H1 (cell line): ENCODE measurements at regions not wholly inside any gene's neighbourhood (a gene's known extent, or its start where the extent isn't known, plus 50 kb on each side); places are given as distances from the start of the nearest gene placed in this dataset.

Experiments used
- BRCA1 ChIP-seq: IDR thresholded peaks from 2 replicates; pipeline ENCODE4 v1.6.1; 2012; ENCODE audit warnings: low read depth, low read length, improper control_type of control experiment
- CEBPB ChIP-seq: IDR thresholded peaks from 2 replicates; pipeline ENCODE4 v1.6.1; 2012; ENCODE audit warnings: low read depth, low read length
- CHD7 ChIP-seq: fragments of 300-600 bp; sonication (generic); IDR thresholded peaks from 2 replicates; pipeline ENCODE4 v1.7.1; 2012; ENCODE audit warnings: low read length, moderate library complexity, mild to moderate bottlenecking, inconsistent platforms; ENCODE audit not compliant: insufficient replicate concordance
- EGR1 ChIP-seq: IDR thresholded peaks from 2 replicates; pipeline ENCODE4 v1.6.1; 2011; ENCODE audit warnings: low read depth, low read length, borderline replicate concordance
- EP300 ChIP-seq, 2 experiments: IDR thresholded peaks; 1 replicate in 1 of 2; 2 replicates in 1 of 2; pipeline ENCODE4 v1.6.1; 2011 to 2012; ENCODE audit warnings: low read depth in 2 of 2, low read length in 2 of 2, mild to moderate bottlenecking in 2 of 2, borderline replicate concordance in 1 of 2, inconsistent platforms in 1 of 2, moderate library complexity in 1 of 2
- NANOG ChIP-seq: IDR thresholded peaks from 2 replicates; pipeline ENCODE4 v1.6.1; 2011; ENCODE audit warnings: low read length, low read depth, mild to moderate bottlenecking, inconsistent platforms; ENCODE audit not compliant: insufficient read depth, poor library complexity, severe bottlenecking
- PHF8 ChIP-seq: fragments of 200-600 bp; sonication (generic); conservative IDR thresholded peaks from 2 replicates; pipeline ENCODE4 v1.7.1; 2012; ENCODE audit warnings: low read depth, mild to moderate bottlenecking, inconsistent platforms, low read length, moderate library complexity
- TAF1 ChIP-seq: IDR thresholded peaks from 2 replicates; pipeline ENCODE4 v1.6.1; 2011; ENCODE audit warnings: mild to moderate bottlenecking, low read depth, low read length
- TBP ChIP-seq: IDR thresholded peaks from 2 replicates; pipeline ENCODE4 v1.6.1; 2011; ENCODE audit warnings: low read depth, low read length, improper control_type of control experiment
- USF2 ChIP-seq: IDR thresholded peaks from 2 replicates; pipeline ENCODE4 v1.6.1; 2011; ENCODE audit warnings: low read length, improper control_type of control experiment

GRCh38 chr1:244305776-244306341, 145.8 kb downstream of the ADSS2 start (continued):
- TF ChIP-seq CHD7 (no peak), TBP (no peak), EGR1 (no peak), CEBPB (no peak), NANOG (no peak), PHF8 (no peak), USF2 (no peak), BRCA1 (no peak), EP300 (IDR thresholded peaks at IDR 0.05; ENCODE audit: borderline replicate concordance in 1 of 2, low read depth in 2 of 2, low read length in 2 of 2) (no peak), TAF1 (no peak)
